ENCODE measurements at regions not wholly inside any gene's neighbourhood (a gene's known extent, or its start where the extent isn't known, plus 50 kb on each side); places are given as distances from the start of the nearest gene placed in this dataset.

DNA sequence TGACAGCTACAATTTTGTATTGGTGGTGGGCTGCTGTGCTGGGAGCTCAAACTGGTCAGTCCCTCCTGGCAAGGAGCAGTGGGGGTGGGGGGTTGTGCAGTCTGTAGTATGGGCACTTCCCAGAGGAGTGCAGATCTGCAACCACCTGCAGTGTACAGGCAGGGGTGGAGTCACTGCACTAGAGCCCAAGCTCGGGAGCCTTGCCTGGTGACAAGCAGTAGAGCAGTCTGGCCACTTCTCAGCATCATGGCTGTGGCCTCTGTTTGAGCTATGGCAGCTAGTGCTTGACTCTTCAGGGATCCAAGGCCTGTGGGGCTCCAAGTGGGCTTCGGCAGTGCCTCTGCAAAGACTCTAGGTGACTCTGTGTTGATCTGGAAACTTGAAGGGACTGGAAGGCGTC is 585.1 kb upstream of the GRM3 start:
- TF ChIP-seq, protein P1, sequence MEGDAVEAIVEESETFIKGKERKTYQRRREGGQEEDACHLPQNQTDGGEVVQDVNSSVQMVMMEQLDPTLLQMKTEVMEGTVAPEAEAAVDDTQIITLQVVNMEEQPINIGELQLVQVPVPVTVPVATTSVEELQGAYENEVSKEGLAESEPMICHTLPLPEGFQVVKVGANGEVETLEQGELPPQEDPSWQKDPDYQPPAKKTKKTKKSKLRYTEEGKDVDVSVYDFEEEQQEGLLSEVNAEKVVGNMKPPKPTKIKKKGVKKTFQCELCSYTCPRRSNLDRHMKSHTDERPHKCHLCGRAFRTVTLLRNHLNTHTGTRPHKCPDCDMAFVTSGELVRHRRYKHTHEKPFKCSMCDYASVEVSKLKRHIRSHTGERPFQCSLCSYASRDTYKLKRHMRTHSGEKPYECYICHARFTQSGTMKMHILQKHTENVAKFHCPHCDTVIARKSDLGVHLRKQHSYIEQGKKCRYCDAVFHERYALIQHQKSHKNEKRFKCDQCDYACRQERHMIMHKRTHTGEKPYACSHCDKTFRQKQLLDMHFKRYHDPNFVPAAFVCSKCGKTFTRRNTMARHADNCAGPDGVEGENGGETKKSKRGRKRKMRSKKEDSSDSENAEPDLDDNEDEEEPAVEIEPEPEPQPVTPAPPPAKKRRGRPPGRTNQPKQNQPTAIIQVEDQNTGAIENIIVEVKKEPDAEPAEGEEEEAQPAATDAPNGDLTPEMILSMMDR (IDR thresholded peaks at IDR 0.05): no peak
- no peak for TF ChIP-seq POLR2A (IDR thresholded peaks at IDR 0.05)
